OCI-LY1 (cell line): ENCODE measurements at regions not wholly inside any gene's neighbourhood (a gene's known extent, or its start where the extent isn't known, plus 50 kb on each side); places are given as distances from the start of the nearest gene placed in this dataset.

Source experiments
- H2AFZ ChIP-seq: fragments of 200-600 bp; sonication (generic), shearing (Covaris generic); 2 replicates; pipeline ENCODE4 v1.6.0; 2014; ENCODE audit warnings: antibody characterized with exemption, mild to moderate bottlenecking, low read length
- H3F3A ChIP-seq: fragments of 200-600 bp; sonication (generic), shearing (Covaris generic); 2 replicates; pipeline ENCODE4 v1.6.0; 2014; ENCODE audit warnings: mild to moderate bottlenecking, antibody characterized with exemption, low read length, moderate library complexity; ENCODE audit not compliant: insufficient read depth
- H3K27ac ChIP-seq: fragments of 200-600 bp; sonication (generic); 2 replicates; pipeline ENCODE4 v1.5.1; 2014; ENCODE audit warnings: low read length, mixed run types, mild to moderate bottlenecking, low read depth; ENCODE audit not compliant: poor library complexity, severe bottlenecking
- H3K27me3 ChIP-seq: fragments of 200-600 bp; sonication (generic); 2 replicates; pipeline ENCODE4 v1.6.0; 2014; ENCODE audit warnings: antibody characterized with exemption, mild to moderate bottlenecking, low read length, moderate library complexity; ENCODE audit not compliant: insufficient read depth
- H3K36me3 ChIP-seq: fragments of 200-600 bp; sonication (generic); 2 replicates; pipeline ENCODE4 v1.6.1; 2014; ENCODE audit warnings: mild to moderate bottlenecking, antibody characterized with exemption, low read length, moderate library complexity, mixed read lengths; ENCODE audit not compliant: insufficient read depth
- H3K4me1 ChIP-seq: fragments of 200-600 bp; sonication (generic); 2 replicates; pipeline ENCODE4 v1.5.1; 2014; ENCODE audit warnings: mild to moderate bottlenecking, low read length, moderate library complexity; ENCODE audit not compliant: insufficient read depth, severe bottlenecking
- H3K4me2 ChIP-seq: fragments of 200-600 bp; sonication (generic), shearing (Covaris generic); 2 replicates; pipeline ENCODE4 v1.6.1; 2014; ENCODE audit warnings: low read length
- H3K4me3 ChIP-seq: fragments of 200-600 bp; sonication (generic); 2 replicates; pipeline ENCODE4 v1.5.1; 2014; ENCODE audit warnings: low read length, low read depth, mild to moderate bottlenecking, mixed read lengths; ENCODE audit not compliant: poor library complexity, severe bottlenecking
- H3K79me2 ChIP-seq: fragments of 200-600 bp; shearing (Covaris generic); 2 replicates; pipeline ENCODE4 v1.6.1; 2016; ENCODE audit warnings: mixed run types, low read length, mixed read lengths; ENCODE audit not compliant: insufficient read depth
- H3K9ac ChIP-seq: fragments of 200-600 bp; sonication (generic), shearing (Covaris generic); 2 replicates; pipeline ENCODE4 v1.6.1; 2014; ENCODE audit warnings: mild to moderate bottlenecking, low read length, mixed read lengths
- H3K9me2 ChIP-seq: fragments of 200-600 bp; sonication (generic), shearing (Covaris generic); 2 replicates; pipeline ENCODE4 v1.6.1; 2014; ENCODE audit warnings: low read depth, mild to moderate bottlenecking, low read length, mixed read lengths
- H3K9me3 ChIP-seq: fragments of 200-600 bp; shearing (Covaris generic); 2 replicates; pipeline ENCODE4 v1.6.1; 2014; ENCODE audit warnings: low read length, mixed read lengths
- H4K20me1 ChIP-seq: fragments of 200-600 bp; sonication (generic), shearing (Covaris generic); 2 replicates; pipeline ENCODE4 v1.6.0; 2016; ENCODE audit warnings: mild to moderate bottlenecking, low read length; ENCODE audit not compliant: insufficient read depth
- CTCF ChIP-seq: fragments of 200-600 bp; sonication (generic), shearing (Covaris generic); IDR thresholded peaks from 2 replicates; pipeline ENCODE4 v1.5.1; 2017; ENCODE audit warnings: mild to moderate bottlenecking, antibody characterized with exemption, low read length, moderate library complexity, mixed read lengths
- EZH2 ChIP-seq: fragments of 200-600 bp; sonication (generic), shearing (Covaris generic); IDR thresholded peaks from 2 replicates; pipeline ENCODE4 v1.8.0; 2017; ENCODE audit warnings: borderline replicate concordance, mixed run types, mild to moderate bottlenecking, antibody characterized with exemption, low read length, moderate library complexity, mixed read lengths

DNA sequence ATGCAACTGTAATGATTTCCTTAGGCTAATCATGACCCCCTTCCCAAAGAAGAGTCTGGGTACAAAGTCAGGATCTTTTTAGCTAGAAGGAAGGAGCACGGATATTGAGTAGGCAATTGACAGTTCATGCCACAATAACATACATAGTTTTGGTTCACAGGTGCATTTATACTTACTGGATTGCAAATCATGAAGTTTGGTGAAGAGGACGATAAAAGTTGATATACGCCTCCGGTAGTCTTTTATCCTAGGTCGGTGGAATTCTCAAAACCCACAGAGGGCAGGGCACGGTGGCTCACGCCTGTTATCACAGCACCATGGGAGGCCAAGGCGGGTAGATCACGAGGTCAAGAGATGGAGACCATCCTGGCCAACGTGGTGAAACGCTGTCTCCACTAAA lies 265.4 kb upstream of the PRMT6 start:
- Histone ChIP-seq H4K20me1 (no peaks in the 10 kb centered on the region), H3K27me3 (no peaks in the 10 kb centered on the region), H3F3A (no peaks in the 10 kb centered on the region), H3K4me3 (no peak overlapping the region), H3K79me2 (no peaks in the 10 kb centered on the region), H3K4me1 (no peaks in the 10 kb centered on the region), H2AFZ (no peak overlapping the region), H3K9ac (no peak overlapping the region), H3K9me2 (no peaks in the 10 kb centered on the region), H3K9me3 (no peaks in the 10 kb centered on the region), H3K4me2 (no peak overlapping the region), H3K27ac (no peak overlapping the region), H3K36me3 (no peaks in the 10 kb centered on the region)
- TF ChIP-seq CTCF (no peak), EZH2 (no peak)

- H3K27ac ChIP-seq, result no peak overlapping the region
- H2AFZ ChIP-seq, result no peak overlapping the region
- H3F3A ChIP-seq, result no peaks in the 10 kb centered on the region
- no peak for TF ChIP-seq EZH2
- TF ChIP-seq CTCF, result no peak
- H3K4me1 ChIP-seq, result no peaks in the 10 kb centered on the region
- no peak overlapping the region for H3K4me2 ChIP-seq
- H3K4me3 ChIP-seq, result no peak overlapping the region
- H3K9ac ChIP-seq, result no peak overlapping the region
- H3K27me3 ChIP-seq, result no peaks in the 10 kb centered on the region
- H3K36me3 ChIP-seq, result no peaks in the 10 kb centered on the region
- no peaks in the 10 kb centered on the region for H3K9me3 ChIP-seq
- no peaks in the 10 kb centered on the region for H4K20me1 ChIP-seq
- no peaks in the 10 kb centered on the region for H3K79me2 ChIP-seq
- H3K9me2 ChIP-seq, result no peaks in the 10 kb centered on the region
Observed at GRCh38 chr1:106793651-106794050, 262.8 kb upstream of the PRMT6 start.

DNA sequence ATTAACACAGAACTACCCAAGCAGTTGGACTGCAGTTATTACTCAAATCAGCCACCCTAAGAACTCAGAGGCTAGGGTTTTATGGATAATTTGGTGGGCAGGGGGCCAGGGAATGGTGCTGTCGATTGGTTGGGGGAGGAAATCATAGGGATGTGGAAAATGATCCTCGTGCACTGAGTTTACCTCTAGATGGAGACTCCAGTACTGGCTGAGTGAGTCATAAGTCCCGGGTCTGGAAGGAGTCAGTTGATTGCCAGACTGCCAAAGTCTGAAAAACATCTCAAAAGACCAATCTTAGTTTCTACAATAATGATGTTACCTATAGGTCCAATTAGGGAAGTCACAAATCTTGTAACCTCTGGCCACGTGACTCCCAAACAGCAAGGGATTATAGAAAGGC lies 257.5 kb upstream of the PRMT6 start:
- H3K4me3 ChIP-seq, result no peak overlapping the region
- H3K9me2 ChIP-seq, result no peaks in the 10 kb centered on the region
- H3K4me1 ChIP-seq, result no peaks in the 10 kb centered on the region
- H3K27me3 ChIP-seq, result no peaks in the 10 kb centered on the region
- TF ChIP-seq CTCF (no peak), EZH2 (no peak)
- H3K9me3 ChIP-seq, result no peaks in the 10 kb centered on the region
- H3K79me2 ChIP-seq, result no peaks in the 10 kb centered on the region
- no peaks in the 10 kb centered on the region for H3K36me3 ChIP-seq
- no peak overlapping the region for H2AFZ ChIP-seq
- no peak overlapping the region for H3K27ac ChIP-seq
- H4K20me1 ChIP-seq, result no peaks in the 10 kb centered on the region
- no peaks in the 10 kb centered on the region for H3F3A ChIP-seq
- H3K9ac ChIP-seq, result no peak overlapping the region
- H3K4me2 ChIP-seq, result no peak overlapping the region
